ENCODE measurements at regions not wholly inside any gene's neighbourhood (a gene's known extent, or its start where the extent isn't known, plus 50 kb on each side); places are given as distances from the start of the nearest gene placed in this dataset.

- Histone ChIP-seq H3K27ac (no peak overlapping the region), H3K4me2 (no peak overlapping the region), H3K4me3 (no peak overlapping the region), H3K4me1 (no peaks in the 10 kb centered on the region), H3K9me3 (no peaks in the 10 kb centered on the region)
- no peak for ATAC-seq
- ChIA-PET POLR2A (no interaction called here), CTCF (no interaction called here)
- no peak for DNase-seq (ENCODE audit: low read depth in 1 of 2, low spot score in 1 of 2)
- FAIRE-seq: no peak
- TF ChIP-seq SREBF2 (IDR thresholded peaks at IDR 0.05) (no peak), GATA3 (IDR thresholded peaks at IDR 0.05; ENCODE audit: borderline replicate concordance) (no peak), POLR2AphosphoS2 (conservative IDR thresholded peaks at IDR 0.05; ENCODE audit: low read length) (no peak)
- 0% methylated on average over 2 of the region's 2 CpGs for WGBS (ENCODE audit: missing lambda C conversion rate)
Measured at GRCh38 chr15:37771465-37771864, 163.0 kb upstream of the TMCO5A start.

- ATAC-seq: no peak
- no peak overlapping the region for H3K4me3 ChIP-seq
- no peak for DNase-seq (ENCODE audit: low read depth in 1 of 2, low spot score in 1 of 2)
- ChIA-PET CTCF (no interaction called here), POLR2A (no interaction called here)
- no peaks in the 10 kb centered on the region for H3K4me1 ChIP-seq
- no peaks in the 10 kb centered on the region for H3K9me3 ChIP-seq
- whole genome bisulfite sequencing (ENCODE audit: missing lambda C conversion rate): 65% methylated on average over 4 of the region's 4 CpGs
- FAIRE-seq: no peak
- TF ChIP-seq RFX5 (IDR thresholded peaks at IDR 0.05) (no peak), NFE2L2 (conservative IDR thresholded peaks at IDR 0.05; ENCODE audit: low read length) (no peak), JUN (IDR thresholded peaks at IDR 0.05) (no peak), EP300 (IDR thresholded peaks at IDR 0.05) (no peak), BCL3 (IDR thresholded peaks at IDR 0.05) (no peak), JUNB (IDR thresholded peaks at IDR 0.05) (no peak), MAFK (IDR thresholded peaks at IDR 0.05; ENCODE audit: partially characterized antibody) (no peak), NPAS2 (CRISPR knock-in tag; IDR thresholded peaks at IDR 0.05; ENCODE audit: borderline replicate concordance) (no peak), ELK1 (IDR thresholded peaks at IDR 0.05; ENCODE audit: low read depth, low read length) (no peak), E2F6 (IDR thresholded peaks at IDR 0.05; ENCODE audit: borderline replicate concordance, low read depth) (no peak), CHD4 (IDR thresholded peaks at IDR 0.05; ENCODE audit: borderline replicate concordance) (no peak), FOSB (CRISPR knock-in tag; IDR thresholded peaks at IDR 0.05) (no peak)
- no peak overlapping the region for H3K27ac ChIP-seq
- H3K4me2 ChIP-seq: no peak overlapping the region
Measured at GRCh38 chr15:37773111-37773860, 161.2 kb upstream of the TMCO5A start.

DNA sequence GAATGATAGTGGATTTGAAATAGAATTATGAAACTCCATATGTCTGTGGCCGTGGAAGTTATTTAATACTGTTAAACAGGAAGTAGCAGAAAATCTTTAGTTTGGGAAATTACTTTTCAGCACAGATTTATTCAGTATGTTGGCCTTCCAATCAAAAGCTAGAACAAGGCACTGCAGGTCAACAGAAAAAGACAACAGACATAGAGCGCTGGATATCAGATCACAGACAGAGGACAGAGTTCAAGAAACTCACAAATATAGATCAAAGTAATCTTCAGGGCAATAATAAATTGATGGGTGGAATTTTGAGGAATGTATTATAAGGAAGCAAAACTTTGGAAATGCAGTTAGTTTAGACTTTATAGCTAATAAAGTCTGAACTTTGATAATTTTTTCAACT lies 159.5 kb upstream of the TMCO5A start:
- H3K4me1 ChIP-seq: no peaks in the 10 kb centered on the region
- no peaks in the 10 kb centered on the region for H3K9me3 ChIP-seq
- FAIRE-seq: no peak
- ATAC-seq: no peak
- no peak for DNase-seq (ENCODE audit: low read depth in 1 of 2, low spot score in 1 of 2)
- WGBS (ENCODE audit: missing lambda C conversion rate): 44% methylated on average over 2 of the region's 2 CpGs
- ChIA-PET CTCF (no interaction called here), POLR2A (no interaction called here)
- no peak overlapping the region for H3K4me2 ChIP-seq
- no peak overlapping the region for H3K4me3 ChIP-seq
- H3K27ac ChIP-seq: no peak overlapping the region
- no peak for TF ChIP-seq SREBF2 (IDR thresholded peaks at IDR 0.05)
- no peak for TF ChIP-seq CHD4 (IDR thresholded peaks at IDR 0.05; ENCODE audit: borderline replicate concordance)
- no peak for TF ChIP-seq CHD2 (IDR thresholded peaks at IDR 0.05; ENCODE audit: low read length, partially characterized antibody)
- no peak for TF ChIP-seq FOSL2 (IDR thresholded peaks at IDR 0.05)
- TF ChIP-seq FOSL2 (CRISPR knock-in tag; IDR thresholded peaks at IDR 0.05): no peak
- TF ChIP-seq HOXB13 (CRISPR knock-in tag; IDR thresholded peaks at IDR 0.05; ENCODE audit: low read depth): no peak
- TF ChIP-seq JUNB (IDR thresholded peaks at IDR 0.05): no peak
- no peak for TF ChIP-seq KDM5A (IDR thresholded peaks at IDR 0.05)
- TF ChIP-seq FOSB (CRISPR knock-in tag; IDR thresholded peaks at IDR 0.05): no peak
- no peak for TF ChIP-seq EHMT2 (IDR thresholded peaks at IDR 0.05; ENCODE audit: low read depth)
- TF ChIP-seq, protein P1, sequence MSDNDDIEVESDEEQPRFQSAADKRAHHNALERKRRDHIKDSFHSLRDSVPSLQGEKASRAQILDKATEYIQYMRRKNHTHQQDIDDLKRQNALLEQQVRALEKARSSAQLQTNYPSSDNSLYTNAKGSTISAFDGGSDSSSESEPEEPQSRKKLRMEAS (IDR thresholded peaks at IDR 0.05): no peak
- TF ChIP-seq, protein P2, sequence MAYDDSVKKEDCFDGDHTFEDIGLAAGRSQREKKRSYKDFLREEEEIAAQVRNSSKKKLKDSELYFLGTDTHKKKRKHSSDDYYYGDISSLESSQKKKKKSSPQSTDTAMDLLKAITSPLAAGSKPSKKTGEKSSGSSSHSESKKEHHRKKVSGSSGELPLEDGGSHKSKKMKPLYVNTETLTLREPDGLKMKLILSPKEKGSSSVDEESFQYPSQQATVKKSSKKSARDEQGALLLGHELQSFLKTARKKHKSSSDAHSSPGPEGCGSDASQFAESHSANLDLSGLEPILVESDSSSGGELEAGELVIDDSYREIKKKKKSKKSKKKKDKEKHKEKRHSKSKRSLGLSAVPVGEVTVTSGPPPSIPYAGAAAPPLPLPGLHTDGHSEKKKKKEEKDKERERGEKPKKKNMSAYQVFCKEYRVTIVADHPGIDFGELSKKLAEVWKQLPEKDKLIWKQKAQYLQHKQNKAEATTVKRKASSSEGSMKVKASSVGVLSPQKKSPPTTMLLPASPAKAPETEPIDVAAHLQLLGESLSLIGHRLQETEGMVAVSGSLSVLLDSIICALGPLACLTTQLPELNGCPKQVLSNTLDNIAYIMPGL (CRISPR knock-in tag; IDR thresholded peaks at IDR 0.05; ENCODE audit: borderline replicate concordance): no peak
- no peak for TF ChIP-seq CTCF (IDR thresholded peaks at IDR 0.05)
- TF ChIP-seq RNF2 (IDR thresholded peaks at IDR 0.05; ENCODE audit: borderline replicate concordance, low read depth): no peak
- no peak for TF ChIP-seq ZNF302 (CRISPR knock-in tag; IDR thresholded peaks at IDR 0.05)
- no peak for TF ChIP-seq CEBPB (IDR thresholded peaks at IDR 0.05)
- no peak for TF ChIP-seq PHF8 (IDR thresholded peaks at IDR 0.05; ENCODE audit: borderline replicate concordance, low read depth)
- no peak for TF ChIP-seq NR3C1 (IDR thresholded peaks at IDR 0.05)
- TF ChIP-seq MAFK (IDR thresholded peaks at IDR 0.05; ENCODE audit: partially characterized antibody): no peak

Data from A549 (cell line).